Muscle layer of duodenum (tissue), 2 donors: ENCODE measurements at regions not wholly inside any gene's neighbourhood (a gene's known extent, or its start where the extent isn't known, plus 50 kb on each side); places are given as distances from the start of the nearest gene placed in this dataset.

ENCODE experiments used
- H3K27ac ChIP-seq: one replicate; pipeline ENCODE4 v1.7.0; 2013; ENCODE audit warnings: mild to moderate bottlenecking, low read length
- H3K27me3 ChIP-seq: one replicate; pipeline ENCODE4 v1.7.0; 2013; ENCODE audit warnings: low read depth, mild to moderate bottlenecking, control low read depth, low read length
- H3K36me3 ChIP-seq, 2 donors: one replicate each; pipeline ENCODE4 v1.7.0; 2013; ENCODE audit warnings: low read length in 2 of 2, control low read depth in 1 of 2, mild to moderate bottlenecking in 1 of 2; ENCODE audit not compliant: insufficient read depth in 2 of 2, control insufficient read depth in 1 of 2
- H3K4me1 ChIP-seq, 2 donors: one replicate each; pipeline ENCODE4 v1.7.0; 2013; ENCODE audit warnings: low read length in 2 of 2, mild to moderate bottlenecking in 2 of 2, control low read depth in 1 of 2, moderate library complexity in 1 of 2; ENCODE audit not compliant: insufficient read depth in 2 of 2, control insufficient read depth in 1 of 2
- H3K4me3 ChIP-seq, 2 donors: one replicate each; pipeline ENCODE4 v1.7.0; 2013; ENCODE audit warnings: low read length in 2 of 2, low read depth in 1 of 2, mild to moderate bottlenecking in 1 of 2
- H3K9me3 ChIP-seq, 2 donors: one replicate each; pipeline ENCODE4 v1.7.0; 2013; ENCODE audit warnings: low read length in 2 of 2, control low read depth in 1 of 2, mild to moderate bottlenecking in 1 of 2; ENCODE audit not compliant: control insufficient read depth in 1 of 2
- donor health status: healthy.

- H3K4me1 ChIP-seq = peaks cover 0 to 12% of the 10 kb centered on the region in 2 donors
- H3K27me3 ChIP-seq = no peaks in the 10 kb centered on the region
- H3K27ac ChIP-seq = peak overlapping the region; percentile 36
- H3K4me3 ChIP-seq = no peak overlapping the region
- no peaks in the 10 kb centered on the region for H3K36me3 ChIP-seq
- no peaks in the 10 kb centered on the region for H3K9me3 ChIP-seq
These were observed 171.7 kb downstream of the NHLRC3 start for GRCh38 chr13:39209731-39210531.

- Histone ChIP-seq H3K27me3 (no peaks in the 10 kb centered on the region), H3K4me1 (peaks cover 0 to 12% of the 10 kb centered on the region in 2 donors), H3K27ac (no peak overlapping the region), H3K36me3 (no peaks in the 10 kb centered on the region), H3K4me3 (no peak overlapping the region), H3K9me3 (no peaks in the 10 kb centered on the region)
These were observed 172.8 kb downstream of the NHLRC3 start for GRCh38 chr13:39210961-39211534.

- H3K27me3 ChIP-seq = no peaks in the 10 kb centered on the region
- no peaks in the 10 kb centered on the region for H3K36me3 ChIP-seq
- H3K4me1 ChIP-seq = no peaks in the 10 kb centered on the region
- H3K9me3 ChIP-seq = no peaks in the 10 kb centered on the region
- no peak overlapping the region for H3K27ac ChIP-seq
- H3K4me3 ChIP-seq = no peak overlapping the region
These were observed 177.7 kb downstream of the NHLRC3 start for GRCh38 chr13:39215971-39216370.

GRCh38 chr13:39217471-39217870 is 179.2 kb downstream of the NHLRC3 start:
- H3K36me3 ChIP-seq = no peaks in the 10 kb centered on the region
- H3K4me1 ChIP-seq = no peaks in the 10 kb centered on the region
- H3K4me3 ChIP-seq = no peak overlapping the region
- no peaks in the 10 kb centered on the region for H3K9me3 ChIP-seq
- H3K27ac ChIP-seq = no peak overlapping the region
- no peaks in the 10 kb centered on the region for H3K27me3 ChIP-seq

GRCh38 chr13:39224671-39225240 is 186.5 kb downstream of the NHLRC3 start:
- H3K4me1 ChIP-seq = no peaks in the 10 kb centered on the region
- no peaks in the 10 kb centered on the region for H3K27me3 ChIP-seq
- H3K36me3 ChIP-seq = no peaks in the 10 kb centered on the region
- no peak overlapping the region for H3K27ac ChIP-seq
- no peaks in the 10 kb centered on the region for H3K9me3 ChIP-seq
- no peak overlapping the region for H3K4me3 ChIP-seq

- Histone ChIP-seq H3K27ac (no peak overlapping the region), H3K27me3 (no peaks in the 10 kb centered on the region), H3K36me3 (no peaks in the 10 kb centered on the region), H3K4me3 (no peak overlapping the region), H3K9me3 (no peaks in the 10 kb centered on the region), H3K4me1 (no peaks in the 10 kb centered on the region)
These were observed 187.6 kb downstream of the NHLRC3 start for GRCh38 chr13:39225860-39226259.

GRCh38 chr13:39226359-39226758 is 188.1 kb downstream of the NHLRC3 start:
- H3K4me1 ChIP-seq = no peaks in the 10 kb centered on the region
- no peaks in the 10 kb centered on the region for H3K27me3 ChIP-seq
- H3K27ac ChIP-seq = no peak overlapping the region
- H3K36me3 ChIP-seq = no peaks in the 10 kb centered on the region
- no peak overlapping the region for H3K4me3 ChIP-seq
- H3K9me3 ChIP-seq = no peaks in the 10 kb centered on the region

GRCh38 chr13:39232401-39232980 is 194.2 kb downstream of the NHLRC3 start:
- H3K4me3 ChIP-seq = no peak overlapping the region
- H3K36me3 ChIP-seq = no peaks in the 10 kb centered on the region
- H3K9me3 ChIP-seq = no peaks in the 10 kb centered on the region
- H3K27me3 ChIP-seq = no peaks in the 10 kb centered on the region
- peaks cover 0 to 4% of the 10 kb centered on the region in 2 donors for H3K4me1 ChIP-seq
- no peak overlapping the region for H3K27ac ChIP-seq

GRCh38 chr13:39232999-39233398 is 194.7 kb downstream of the NHLRC3 start:
- Histone ChIP-seq H3K27ac (no peak overlapping the region), H3K36me3 (no peaks in the 10 kb centered on the region)

GRCh38 chr13:39233519-39233918 is 195.3 kb downstream of the NHLRC3 start:
- no peak overlapping the region for H3K4me3 ChIP-seq
- H3K36me3 ChIP-seq = no peaks in the 10 kb centered on the region
- no peak overlapping the region for H3K27ac ChIP-seq
- H3K9me3 ChIP-seq = no peaks in the 10 kb centered on the region
- no peaks in the 10 kb centered on the region for H3K27me3 ChIP-seq
- peaks cover 0 to 4% of the 10 kb centered on the region in 2 donors for H3K4me1 ChIP-seq

More at GRCh38 chr13:39232999-39233398, 194.7 kb downstream of the NHLRC3 start:
- no peaks in the 10 kb centered on the region for H3K27me3 ChIP-seq
- H3K9me3 ChIP-seq = no peaks in the 10 kb centered on the region
- H3K4me1 ChIP-seq = peaks cover 0 to 4% of the 10 kb centered on the region in 2 donors
- H3K4me3 ChIP-seq = no peak overlapping the region

GRCh38 chr13:39244561-39245230 is 206.4 kb downstream of the NHLRC3 start:
- Histone ChIP-seq H3K36me3 (no peaks in the 10 kb centered on the region), H3K4me1 (no peaks in the 10 kb centered on the region), H3K9me3 (no peaks in the 10 kb centered on the region), H3K4me3 (no peak overlapping the region), H3K27me3 (no peaks in the 10 kb centered on the region), H3K27ac (no peak overlapping the region)
